Fibroblast of upper back skin (primary cell): ENCODE measurements at regions not wholly inside any gene's neighbourhood (a gene's known extent, or its start where the extent isn't known, plus 50 kb on each side); places are given as distances from the start of the nearest gene placed in this dataset.
"Not testable (repeated sequence)": the region's sequence is repeated elsewhere in the genome, so short reads cannot be mapped to it uniquely, and the experiment has no call there.

Experiments
- DNase-seq: peaks from one replicate; pipeline ENCODE4 v3.0.0-alpha.2; 2013

- peak; percentile 20 for DNase-seq
Measured at GRCh38 chr17:13788385-13788784, 186.7 kb upstream of the HS3ST3A1 start.

- peak; percentile 32 for DNase-seq
Measured at GRCh38 chr17:13792314-13792713, 190.6 kb upstream of the HS3ST3A1 start.

GRCh38 chr17:13793951-13794350, 192.2 kb upstream of the HS3ST3A1 start:
- DNase-seq, result no peak

- no peak for DNase-seq
Measured at GRCh38 chr17:13797863-13798262, 196.1 kb upstream of the HS3ST3A1 start.

- no peak for DNase-seq
Measured at GRCh38 chr17:13806092-13806491, 204.4 kb upstream of the HS3ST3A1 start.

GRCh38 chr17:13807103-13807502, 205.4 kb upstream of the HS3ST3A1 start:
- DNase-seq, result no peak

GRCh38 chr17:13812350-13812749, 210.6 kb upstream of the HS3ST3A1 start:
- no peak for DNase-seq

- no peak for DNase-seq
Measured at GRCh38 chr17:13813347-13814240, 211.9 kb upstream of the HS3ST3A1 start.

GRCh38 chr17:13822700-13823099, 221.0 kb upstream of the HS3ST3A1 start:
- DNase-seq, result no peak

GRCh38 chr17:13825526-13826040, 223.9 kb upstream of the HS3ST3A1 start:
- DNase-seq, result peak; percentile 17

- DNase-seq, result no peak
Measured at GRCh38 chr17:13827118-13827517, 225.4 kb upstream of the HS3ST3A1 start.

- DNase-seq, result peak; percentile 22
Measured at GRCh38 chr17:13833921-13834320, 232.2 kb upstream of the HS3ST3A1 start.

- peak; percentile 20 for DNase-seq
Measured at GRCh38 chr17:13835151-13835550, 233.4 kb upstream of the HS3ST3A1 start.

- no peak for DNase-seq
Measured at GRCh38 chr17:13837417-13837816, 231.9 kb upstream of the COX10 start.

- no peak for DNase-seq
Measured at GRCh38 chr17:13840254-13840653, 229.1 kb upstream of the COX10 start.

- DNase-seq, result peak; percentile 53
Measured at GRCh38 chr17:13843862-13844635, 225.3 kb upstream of the COX10 start.

GRCh38 chr17:13851889-13852288, 217.4 kb upstream of the COX10 start:
- no peak for DNase-seq

GRCh38 chr17:13855730-13856129, 213.6 kb upstream of the COX10 start:
- DNase-seq, result not testable (repeated sequence)

GRCh38 chr17:13862346-13862745, 207.0 kb upstream of the COX10 start:
- no peak for DNase-seq

- DNase-seq, result no peak
Measured at GRCh38 chr17:13863436-13863835, 205.9 kb upstream of the COX10 start.

- peak; percentile 70 for DNase-seq
Measured at GRCh38 chr17:13864521-13864920, 204.8 kb upstream of the COX10 start.

- no peak for DNase-seq
Measured at GRCh38 chr17:13865650-13866049, 203.7 kb upstream of the COX10 start.

GRCh38 chr17:13869331-13869940, 199.9 kb upstream of the COX10 start:
- peak; percentile 20 for DNase-seq
